ENCODE measurements at regions not wholly inside any gene's neighbourhood (a gene's known extent, or its start where the extent isn't known, plus 50 kb on each side); places are given as distances from the start of the nearest gene placed in this dataset.
"Not testable (repeated sequence)": the region's sequence is repeated elsewhere in the genome, so short reads cannot be mapped to it uniquely, and the experiment has no call there.

DNA sequence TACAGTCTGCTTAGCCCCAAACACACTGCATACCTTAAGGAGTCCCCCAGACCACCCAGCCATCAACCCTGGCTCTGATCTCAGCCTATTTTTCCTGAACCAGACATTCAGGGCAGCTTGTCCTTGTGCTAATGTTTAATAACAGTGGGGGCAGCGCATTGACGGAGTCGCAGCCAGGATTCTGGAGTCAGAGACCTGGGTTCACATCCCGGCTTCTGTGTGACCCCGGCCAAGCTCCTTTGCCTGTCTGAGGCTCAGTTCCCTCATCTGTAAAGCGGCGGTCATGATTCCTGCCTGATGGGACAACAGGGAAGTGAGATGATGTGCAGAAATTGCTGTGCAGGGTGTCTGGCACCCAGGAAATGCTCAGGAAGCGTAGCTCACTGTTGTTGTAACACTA lies 63.1 kb downstream of the MATN1 start:
- DNase-seq (ENCODE audit: insufficient read length, low spot score) (no peak), FAIRE-seq (no peak)
- TF ChIP-seq, protein P1, sequence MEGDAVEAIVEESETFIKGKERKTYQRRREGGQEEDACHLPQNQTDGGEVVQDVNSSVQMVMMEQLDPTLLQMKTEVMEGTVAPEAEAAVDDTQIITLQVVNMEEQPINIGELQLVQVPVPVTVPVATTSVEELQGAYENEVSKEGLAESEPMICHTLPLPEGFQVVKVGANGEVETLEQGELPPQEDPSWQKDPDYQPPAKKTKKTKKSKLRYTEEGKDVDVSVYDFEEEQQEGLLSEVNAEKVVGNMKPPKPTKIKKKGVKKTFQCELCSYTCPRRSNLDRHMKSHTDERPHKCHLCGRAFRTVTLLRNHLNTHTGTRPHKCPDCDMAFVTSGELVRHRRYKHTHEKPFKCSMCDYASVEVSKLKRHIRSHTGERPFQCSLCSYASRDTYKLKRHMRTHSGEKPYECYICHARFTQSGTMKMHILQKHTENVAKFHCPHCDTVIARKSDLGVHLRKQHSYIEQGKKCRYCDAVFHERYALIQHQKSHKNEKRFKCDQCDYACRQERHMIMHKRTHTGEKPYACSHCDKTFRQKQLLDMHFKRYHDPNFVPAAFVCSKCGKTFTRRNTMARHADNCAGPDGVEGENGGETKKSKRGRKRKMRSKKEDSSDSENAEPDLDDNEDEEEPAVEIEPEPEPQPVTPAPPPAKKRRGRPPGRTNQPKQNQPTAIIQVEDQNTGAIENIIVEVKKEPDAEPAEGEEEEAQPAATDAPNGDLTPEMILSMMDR (IDR thresholded peaks at IDR 0.05; ENCODE audit: insufficient read depth, missing control alignments) = no peak

GRCh38 chr1:30659702-30660101 lies 63.7 kb downstream of the MATN1 start:
- TF ChIP-seq, protein P1 (IDR thresholded peaks at IDR 0.05; ENCODE audit: insufficient read depth, missing control alignments) = no peak
- DNase-seq (ENCODE audit: insufficient read length, low spot score) (no peak), FAIRE-seq (no peak)

- DNase-seq (ENCODE audit: insufficient read length, low spot score); FAIRE-seq: not testable (repeated sequence)
Observed at GRCh38 chr1:30658375-30658774, 65.0 kb downstream of the MATN1 start.

DNA sequence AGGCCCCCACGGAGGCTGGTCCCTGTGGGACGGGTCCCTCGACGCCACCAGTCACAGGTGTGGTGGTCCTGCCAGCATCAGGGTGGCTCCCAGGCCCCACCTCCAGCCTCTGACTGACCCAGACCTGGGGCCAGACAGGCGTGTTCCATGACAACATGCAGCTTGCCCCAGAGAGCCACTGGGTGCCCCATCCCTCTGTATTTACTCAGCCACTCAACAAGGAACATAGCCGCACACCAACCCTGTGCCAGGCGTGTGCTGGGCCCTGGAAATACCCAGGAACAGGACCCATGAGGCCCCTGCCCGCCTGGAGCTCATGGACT lies 65.4 kb downstream of the MATN1 start:
- FAIRE-seq (no peak), DNase-seq (ENCODE audit: insufficient read length, low spot score) (no peak)
- TF ChIP-seq, protein P1 (IDR thresholded peaks at IDR 0.05; ENCODE audit: insufficient read depth, missing control alignments) = no peak

- FAIRE-seq = no peak
- no peak for DNase-seq (ENCODE audit: insufficient read length, low spot score)
- TF ChIP-seq, protein P1 (IDR thresholded peaks at IDR 0.05; ENCODE audit: insufficient read depth, missing control alignments) = no peak
Observed at GRCh38 chr1:30657131-30658013, 66.0 kb downstream of the MATN1 start.

GRCh38 chr1:30656171-30656940 lies 67.0 kb downstream of the MATN1 start:
- TF ChIP-seq, protein P1 (IDR thresholded peaks at IDR 0.05; ENCODE audit: insufficient read depth, missing control alignments) = no peak
- no peak for FAIRE-seq

DNA sequence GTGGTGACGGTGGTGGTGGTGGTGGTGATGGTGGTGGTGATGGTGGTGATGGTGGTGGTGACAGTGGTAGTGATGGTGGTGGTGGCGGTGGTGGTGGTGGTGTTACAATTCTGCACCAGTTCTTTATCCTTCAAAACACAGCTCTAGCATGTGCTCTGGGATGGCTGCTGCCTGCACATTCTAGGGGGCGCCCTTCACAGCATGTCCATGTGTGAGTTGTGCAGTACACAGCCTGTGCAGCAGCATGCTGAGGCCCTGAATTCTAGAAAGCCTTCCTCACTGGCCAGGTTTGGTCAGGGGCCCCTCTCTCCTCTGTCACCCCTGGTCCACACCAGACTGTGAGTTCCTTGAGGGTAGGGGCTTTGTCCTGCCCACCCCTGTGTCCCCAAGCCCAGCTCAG lies 67.7 kb downstream of the MATN1 start:
- DNase-seq (ENCODE audit: insufficient read length, low spot score) (no peak), FAIRE-seq (no peak)
- TF ChIP-seq, protein P1 (IDR thresholded peaks at IDR 0.05; ENCODE audit: insufficient read depth, missing control alignments) = no peak

More at GRCh38 chr1:30656171-30656940, 67.0 kb downstream of the MATN1 start:
- no peak for DNase-seq (ENCODE audit: insufficient read length, low spot score)

All from D721Med (cell line).